C4-2B (cell line): ENCODE measurements at regions not wholly inside any gene's neighbourhood (a gene's known extent, or its start where the extent isn't known, plus 50 kb on each side); places are given as distances from the start of the nearest gene placed in this dataset.

ENCODE experiments used
- H3K27ac ChIP-seq: fragments of 450-650 bp; 2 replicates; pipeline ENCODE4 v1.5.1; 2017
- ZFX ChIP-seq: fragments of 450-650 bp; IDR thresholded peaks from 2 replicates; pipeline ENCODE4 v1.6.1; 2017
- TF ChIP-seq, protein P1 (sequence below): fragments of 450-650 bp; conservative IDR thresholded peaks from 2 replicates; pipeline ENCODE4 v1.5.1; 2017; ENCODE audit warnings: mild to moderate bottlenecking

DNA sequence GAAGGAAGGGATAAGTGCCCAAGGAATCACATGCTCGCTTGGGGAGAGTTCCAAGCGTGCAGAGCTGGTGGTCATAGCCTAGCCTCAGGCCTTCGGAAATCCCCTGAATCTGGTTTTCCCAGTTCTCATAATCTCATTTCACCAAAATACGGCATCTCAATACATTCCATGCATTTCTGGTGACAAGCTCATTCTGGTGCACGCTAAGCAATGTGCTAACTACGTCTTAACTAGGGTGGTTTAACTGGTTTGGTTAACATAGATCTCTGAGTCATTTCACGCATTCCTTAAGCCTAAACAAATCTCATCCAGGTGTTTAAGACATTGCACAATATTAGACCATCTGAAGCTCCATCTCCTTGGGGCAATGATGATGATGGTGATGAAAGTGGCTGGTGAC lies 72.9 kb upstream of the STEAP1B start:
- no peak overlapping the region for H3K27ac ChIP-seq
- TF ChIP-seq, protein P1, sequence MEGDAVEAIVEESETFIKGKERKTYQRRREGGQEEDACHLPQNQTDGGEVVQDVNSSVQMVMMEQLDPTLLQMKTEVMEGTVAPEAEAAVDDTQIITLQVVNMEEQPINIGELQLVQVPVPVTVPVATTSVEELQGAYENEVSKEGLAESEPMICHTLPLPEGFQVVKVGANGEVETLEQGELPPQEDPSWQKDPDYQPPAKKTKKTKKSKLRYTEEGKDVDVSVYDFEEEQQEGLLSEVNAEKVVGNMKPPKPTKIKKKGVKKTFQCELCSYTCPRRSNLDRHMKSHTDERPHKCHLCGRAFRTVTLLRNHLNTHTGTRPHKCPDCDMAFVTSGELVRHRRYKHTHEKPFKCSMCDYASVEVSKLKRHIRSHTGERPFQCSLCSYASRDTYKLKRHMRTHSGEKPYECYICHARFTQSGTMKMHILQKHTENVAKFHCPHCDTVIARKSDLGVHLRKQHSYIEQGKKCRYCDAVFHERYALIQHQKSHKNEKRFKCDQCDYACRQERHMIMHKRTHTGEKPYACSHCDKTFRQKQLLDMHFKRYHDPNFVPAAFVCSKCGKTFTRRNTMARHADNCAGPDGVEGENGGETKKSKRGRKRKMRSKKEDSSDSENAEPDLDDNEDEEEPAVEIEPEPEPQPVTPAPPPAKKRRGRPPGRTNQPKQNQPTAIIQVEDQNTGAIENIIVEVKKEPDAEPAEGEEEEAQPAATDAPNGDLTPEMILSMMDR = no peak
- TF ChIP-seq ZFX = no peak

DNA sequence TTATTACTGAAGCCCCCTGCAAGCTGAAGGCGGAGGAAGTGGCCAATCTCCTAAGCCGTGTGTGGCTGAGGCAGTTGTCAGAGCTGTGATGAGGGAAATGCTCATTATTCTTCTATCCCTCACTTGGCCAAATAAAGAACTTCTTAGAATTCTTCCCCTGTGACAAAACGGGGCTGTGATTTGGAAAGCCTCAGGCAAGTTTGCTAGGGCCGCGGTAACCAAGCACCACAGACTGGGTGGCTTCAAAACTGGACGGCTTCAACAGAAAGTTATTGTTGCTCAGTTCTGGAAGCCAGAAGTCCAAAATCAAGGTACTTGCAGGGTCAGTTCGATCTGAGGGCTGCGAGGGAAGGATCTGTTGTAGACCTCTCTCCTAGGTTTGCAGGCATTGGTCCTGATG lies 72.3 kb upstream of the STEAP1B start:
- H3K27ac ChIP-seq = no peak overlapping the region
- TF ChIP-seq ZFX = no peak
- TF ChIP-seq, protein P1 = no peak

DNA sequence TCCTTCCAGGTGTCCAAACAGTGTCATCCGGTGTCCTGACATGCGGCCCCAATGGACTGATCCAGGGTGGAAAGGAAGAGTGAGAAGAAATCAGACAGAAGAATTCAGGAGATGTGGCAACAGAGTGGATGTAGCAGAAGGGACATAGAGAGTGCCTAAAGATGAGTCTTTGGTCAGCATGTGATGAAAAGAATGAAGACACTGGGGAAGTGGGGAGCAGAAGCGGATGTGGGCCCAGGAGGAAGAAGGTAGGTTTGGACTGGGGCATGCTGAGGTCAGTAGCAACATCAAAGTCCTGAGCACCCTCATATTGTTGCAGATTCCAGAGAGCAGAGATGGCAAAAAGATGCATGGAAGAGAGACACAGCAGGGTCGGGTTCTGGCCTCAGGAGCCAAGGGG lies 71.8 kb upstream of the STEAP1B start:
- no peak overlapping the region for H3K27ac ChIP-seq
- TF ChIP-seq ZFX = no peak
- TF ChIP-seq, protein P1 = no peak

DNA sequence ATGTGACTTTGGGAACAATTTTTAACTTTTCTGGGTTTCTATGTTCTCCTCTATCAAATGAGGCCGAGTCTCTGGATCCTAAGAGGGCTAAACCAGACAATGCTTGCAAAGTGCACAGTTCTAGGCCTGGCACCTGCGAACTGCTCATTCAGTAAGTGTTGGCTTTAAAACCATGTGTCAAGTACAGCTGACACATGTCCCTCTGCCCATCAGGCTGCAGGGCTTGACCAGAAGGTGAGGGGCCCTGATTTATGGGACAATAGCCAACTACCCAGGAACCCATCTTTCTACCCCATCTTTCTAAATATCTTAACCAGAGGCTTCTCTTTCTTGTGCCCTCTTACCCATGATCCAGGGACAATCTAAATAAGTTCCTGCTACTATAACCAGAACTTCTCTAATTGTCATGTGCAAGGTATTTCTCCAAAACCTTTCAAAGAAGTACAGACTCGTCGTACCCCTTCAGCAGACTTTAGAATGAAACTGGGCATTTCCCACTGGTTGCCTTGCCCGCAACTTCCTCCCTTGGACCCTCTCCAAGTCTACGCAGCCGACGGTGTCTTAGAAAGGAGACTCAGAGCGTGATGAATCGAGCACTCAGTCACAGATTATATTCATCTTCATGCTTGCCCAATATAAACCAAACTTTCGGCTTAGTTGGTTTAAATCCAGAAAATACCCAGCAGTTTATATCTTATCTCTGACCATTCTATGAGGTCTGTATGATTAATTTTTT lies 69.8 kb upstream of the STEAP1B start:
- TF ChIP-seq, protein P1 = no peak
- no peak for TF ChIP-seq ZFX
- H3K27ac ChIP-seq = no peak overlapping the region

DNA sequence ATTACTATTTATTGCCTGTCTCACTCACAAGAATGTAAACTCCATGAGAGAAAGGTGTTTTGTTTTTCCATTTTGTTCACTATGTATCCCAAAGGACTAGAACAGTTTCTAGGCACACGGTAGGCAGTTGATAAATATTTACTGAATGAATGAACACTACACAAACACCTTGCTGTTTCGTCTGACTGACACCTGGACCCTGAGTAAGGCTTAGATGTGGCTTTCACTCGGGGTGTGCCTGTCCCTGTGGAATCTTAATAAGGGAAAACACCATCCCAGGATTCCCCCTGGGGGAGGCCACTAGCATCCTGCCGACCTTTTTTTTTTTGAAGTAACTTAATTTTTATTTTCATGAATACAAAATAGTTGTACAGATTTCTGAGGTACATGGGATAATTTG lies 66.6 kb upstream of the STEAP1B start:
- TF ChIP-seq, protein P1 = no peak
- no peak for TF ChIP-seq ZFX
- no peak overlapping the region for H3K27ac ChIP-seq

DNA sequence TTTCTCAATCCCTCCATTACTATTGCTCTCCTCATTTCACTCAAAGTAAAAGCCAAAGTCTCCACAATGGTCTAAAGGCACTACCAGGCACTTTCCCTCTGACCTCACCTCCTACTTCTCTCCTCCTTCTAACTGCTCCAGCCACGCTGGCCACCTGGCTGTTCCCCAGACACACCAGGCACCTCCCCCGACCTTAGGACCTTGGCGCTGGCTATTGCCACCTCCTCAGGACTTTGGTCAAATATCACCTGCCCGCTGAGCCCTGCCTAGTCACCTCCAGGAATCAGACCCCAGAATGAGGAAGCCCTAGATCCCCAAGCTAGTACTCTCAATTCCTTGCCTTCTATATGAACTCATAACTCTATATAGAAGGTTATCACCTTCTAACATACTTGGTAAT lies 66.2 kb upstream of the STEAP1B start:
- H3K27ac ChIP-seq = no peak overlapping the region

DNA sequence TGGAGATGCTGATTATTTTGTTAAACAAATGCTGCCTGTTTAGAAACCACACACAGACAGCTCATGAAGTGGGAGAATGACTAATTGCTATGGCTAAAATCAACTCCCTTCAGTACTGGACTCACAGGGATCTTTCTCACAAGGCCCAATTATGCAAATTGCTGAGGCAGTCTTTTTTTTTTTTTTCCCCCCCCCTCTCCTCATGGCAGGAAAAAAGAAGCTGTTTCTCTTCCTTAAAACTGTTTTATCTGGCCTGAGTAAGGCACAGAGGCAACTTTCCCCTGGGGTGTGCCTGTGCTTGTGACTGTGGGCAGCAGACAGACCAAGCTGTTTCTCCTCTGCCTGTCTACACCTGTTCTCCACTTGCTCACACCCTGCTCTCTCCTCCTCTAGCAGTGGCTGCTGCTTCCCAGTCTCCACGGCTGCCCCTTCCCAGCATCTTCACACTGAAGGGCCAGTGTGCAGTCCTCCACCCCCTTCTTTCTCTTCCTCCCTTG lies 65.4 kb upstream of the STEAP1B start:
- H3K27ac ChIP-seq = no peak overlapping the region
- TF ChIP-seq ZFX = no peak
- TF ChIP-seq, protein P1 = no peak

More for the DNA sequence above, 66.2 kb upstream of the STEAP1B start:
- TF ChIP-seq, protein P1 = no peak
- TF ChIP-seq ZFX = no peak
